Gastroesophageal sphincter (tissue), 4 donors: ENCODE measurements at regions not wholly inside any gene's neighbourhood (a gene's known extent, or its start where the extent isn't known, plus 50 kb on each side); places are given as distances from the start of the nearest gene placed in this dataset.

Experiments
- ATAC-seq: fragments of 150-250 bp; one replicate; pipeline ENCODE4 v1.9.1; 2016; ENCODE audit warnings: mild to moderate bottlenecking, moderate library complexity
- H3K27ac ChIP-seq, 4 donors: fragments of 200-600 bp; sonication (generic) in 3 of 4; 1 replicate in 3 of 4; 2 replicates in 1 of 4; pipeline ENCODE4 v1.5.1; 2016 to 2019
- H3K27me3 ChIP-seq: fragments of 200-600 bp; sonication (generic); one replicate; pipeline ENCODE4 v1.5.1; 2019
- H3K36me3 ChIP-seq, 2 donors: fragments of 200-600 bp; sonication (generic); one replicate each; pipeline ENCODE4 v1.5.1; 2019; ENCODE audit warnings: control low read depth in 1 of 2
- H3K4me1 ChIP-seq, 3 donors: fragments of 200-600 bp; sonication (generic); 1 replicate in 2 of 3; 2 replicates in 1 of 3; pipeline ENCODE4 v1.5.1; 2016 to 2019; ENCODE audit warnings: control low read depth in 2 of 3
- H3K4me3 ChIP-seq, 2 donors: fragments of 200-600 bp; sonication (generic); one replicate each; pipeline ENCODE4 v1.5.1; 2019; ENCODE audit warnings: mild to moderate bottlenecking in 1 of 2, moderate library complexity in 1 of 2
- H3K9me3 ChIP-seq, 3 donors: fragments of 200-600 bp; sonication (generic); one replicate each; pipeline ENCODE4 v1.5.1; 2017 to 2019; ENCODE audit warnings: control low read depth in 2 of 3
- CTCF ChIP-seq, 4 experiments: fragments of 200-600 bp in 2 of 4; fragments of 450-650 bp in 2 of 4; sonication (generic) in 1 of 4; IDR thresholded peaks; one replicate each; pipeline ENCODE4 v1.5.1; 2017 to 2019; ENCODE audit warnings: antibody characterized with exemption in 4 of 4, mild to moderate bottlenecking in 2 of 4, moderate library complexity in 2 of 4
- EP300 ChIP-seq: sonication (generic); formaldehyde crosslinking; IDR thresholded peaks from one replicate; pipeline ENCODE4 v1.6.1; 2017; ENCODE audit warnings: antibody characterized with exemption, mild to moderate bottlenecking
- POLR2A ChIP-seq, 2 donors: fragments of 450-650 bp; IDR thresholded peaks; one replicate each; pipeline ENCODE4 v1.6.1; 2017; ENCODE audit warnings: antibody characterized with exemption in 2 of 2, mild to moderate bottlenecking in 2 of 2, moderate library complexity in 1 of 2
- POLR2AphosphoS5 ChIP-seq: sonication (generic); formaldehyde crosslinking; IDR thresholded peaks from one replicate; pipeline ENCODE4 v1.6.1; 2017; ENCODE audit warnings: antibody characterized with exemption
- WGBS, 2 donors: methylation state at CpG; one replicate each; pipeline ENCODE4 v1.1.5; 2018; ENCODE audit warnings: low coverage in 1 of 2; 5-methylcytosine and 5-hydroxymethylcytosine counted together

GRCh38 chr5:28174691-28175090 is 1136.3 kb upstream of the CDH9 start:
- Histone ChIP-seq H3K9me3 (peaks cover 0 to 5% (median 0%) of the 10 kb centered on the region in 3 donors), H3K27me3 (no peaks in the 10 kb centered on the region), H3K4me1 (no peaks in the 10 kb centered on the region), H3K4me3 (no peak overlapping the region), H3K27ac (no peak overlapping the region), H3K36me3 (no peaks in the 10 kb centered on the region)
- TF ChIP-seq CTCF (IDR thresholded peaks at IDR 0.05) (no peak), POLR2AphosphoS5 (no peak), EP300 (no peak), POLR2A (IDR thresholded peaks at IDR 0.05) (no peak)
- no peak for ATAC-seq

GRCh38 chr5:28165096-28165495 is 1126.7 kb upstream of the CDH9 start:
- Histone ChIP-seq H3K4me3 (no peak overlapping the region), H3K9me3 (no peaks in the 10 kb centered on the region), H3K4me1 (no peaks in the 10 kb centered on the region), H3K27me3 (no peaks in the 10 kb centered on the region), H3K36me3 (no peaks in the 10 kb centered on the region), H3K27ac (no peak overlapping the region)
- TF ChIP-seq CTCF (IDR thresholded peaks at IDR 0.05) (no peak), POLR2AphosphoS5 (no peak), EP300 (no peak), POLR2A (IDR thresholded peaks at IDR 0.05) (no peak)
- WGBS, 2 donors, result 57 to 66% methylated on average over 5 of the region's 5 CpGs
- no peak for ATAC-seq

- Histone ChIP-seq H3K4me1 (no peaks in the 10 kb centered on the region), H3K27me3 (no peaks in the 10 kb centered on the region), H3K4me3 (no peak overlapping the region), H3K36me3 (no peaks in the 10 kb centered on the region), H3K27ac (no peak overlapping the region), H3K9me3 (no peaks in the 10 kb centered on the region)
- ATAC-seq, result no peak
- WGBS, 2 donors, result 60 to 69% methylated on average over 2 of the region's 2 CpGs
- TF ChIP-seq CTCF (IDR thresholded peaks at IDR 0.05), result no peak
- no peak for TF ChIP-seq POLR2A (IDR thresholded peaks at IDR 0.05)
- no peak for TF ChIP-seq EP300
- no peak for TF ChIP-seq POLR2AphosphoS5
Observed at GRCh38 chr5:28164568-28164967, 1126.2 kb upstream of the CDH9 start.

GRCh38 chr5:28156981-28157380 is 1118.6 kb upstream of the CDH9 start:
- H3K36me3 ChIP-seq, result no peaks in the 10 kb centered on the region
- TF ChIP-seq EP300 (no peak), POLR2A (IDR thresholded peaks at IDR 0.05) (no peak)
- no peak overlapping the region for H3K27ac ChIP-seq
- no peak overlapping the region for H3K4me3 ChIP-seq
- H3K27me3 ChIP-seq, result no peaks in the 10 kb centered on the region
- no peaks in the 10 kb centered on the region for H3K4me1 ChIP-seq
- no peaks in the 10 kb centered on the region for H3K9me3 ChIP-seq
- ATAC-seq, result no peak
- 76 to 84% methylated on average over 6 of the region's 6 CpGs for WGBS, 2 donors

- TF ChIP-seq POLR2A (IDR thresholded peaks at IDR 0.05) (no peak), EP300 (no peak), CTCF (IDR thresholded peaks at IDR 0.05) (no peak), POLR2AphosphoS5 (no peak)
- no peak for ATAC-seq
- H3K4me1 ChIP-seq, result no peaks in the 10 kb centered on the region
- 69 to 81% methylated on average over 1 of the region's 1 CpG for WGBS, 2 donors
- no peak overlapping the region for H3K27ac ChIP-seq
- no peaks in the 10 kb centered on the region for H3K27me3 ChIP-seq
- H3K4me3 ChIP-seq, result no peak overlapping the region
- no peaks in the 10 kb centered on the region for H3K9me3 ChIP-seq
- no peaks in the 10 kb centered on the region for H3K36me3 ChIP-seq
Observed at GRCh38 chr5:28143519-28143918, 1105.1 kb upstream of the CDH9 start.

- H3K4me3 ChIP-seq, result no peak overlapping the region
- H3K27me3 ChIP-seq, result no peaks in the 10 kb centered on the region
- 16 to 30% methylated on average over 1 of the region's 1 CpG for WGBS, 2 donors
- TF ChIP-seq POLR2A (IDR thresholded peaks at IDR 0.05), result no peak
- H3K9me3 ChIP-seq, result no peaks in the 10 kb centered on the region
- no peaks in the 10 kb centered on the region for H3K36me3 ChIP-seq
- no peak overlapping the region for H3K27ac ChIP-seq
- ATAC-seq, result no peak
- no peaks in the 10 kb centered on the region for H3K4me1 ChIP-seq
Observed at GRCh38 chr5:28132151-28132550, 1093.8 kb upstream of the CDH9 start.
